HepG2 (cell line): ENCODE measurements at regions not wholly inside any gene's neighbourhood (a gene's known extent, or its start where the extent isn't known, plus 50 kb on each side); places are given as distances from the start of the nearest gene placed in this dataset.
"Not testable (repeated sequence)": the region's sequence is repeated elsewhere in the genome, so short reads cannot be mapped to it uniquely, and the experiment has no call there.

Experiments used
- ATAC-seq: fragments of 200-7000 bp; cut with Tn5 transposase; 3 replicates; pipeline ENCODE4 v1.9.1; 2020; ENCODE audit warnings: mild to moderate bottlenecking, moderate library complexity
- BruUV-seq: library from RNA; stranded (reverse); fragments of 400-500 nt; replicated peaks from 2 replicates; lab custom pipeline; 2021; lab: Mats Ljungman, UMichigan
- CTCF ChIA-PET: fragments of 300-600 bp; formaldehyde crosslinking; extraction: SDS; loops from one replicate; lab custom pipeline; 2021; ENCODE audit warnings: low total read pairs, inconsistent platforms, low intra/inter-chr PET ratio; lab: Yijun Ruan, JAX
- POLR2A ChIA-PET: fragments of 350-600 bp; sonication (Branson Sonifier 250); formaldehyde crosslinking; loops from one replicate; lab custom pipeline; 2020; ENCODE audit warnings: antibody characterized with exemption, inconsistent platforms; lab: Yijun Ruan, JAX
- DNase-seq: peaks from one replicate; pipeline ENCODE4 v3.0.0-alpha.2; 2015; ENCODE audit warnings: low spot score
- FAIRE-seq: peaks from 3 replicates; lab custom pipeline; 2011; peaks lifted over from hg19 to GRCh38; lab: Jason Lieb, UNC
- H2AFZ ChIP-seq: one replicate; pipeline ENCODE4 v1.6.1; 2011; ENCODE audit warnings: low read length, inconsistent platforms
- H3K27ac ChIP-seq: fragments of 300-600 bp; 3 replicates; pipeline ENCODE4 v1.8.0; 2011; ENCODE audit warnings: mixed run types, mild to moderate bottlenecking, mixed read lengths, low read length, inconsistent platforms; ENCODE audit not compliant: insufficient read depth; ENCODE audit errors: extremely low read length
- H3K27me3 ChIP-seq, 2 experiments: fragments of 200-600 bp in 1 of 2; 2 replicates in 1 of 2; 3 replicates in 1 of 2; pipeline versions ENCODE4 v1.6.0 to v1.8.0; 2011; ENCODE audit warnings: low read length in 2 of 2, mild to moderate bottlenecking in 2 of 2, moderate library complexity in 2 of 2, inconsistent platforms in 1 of 2; ENCODE audit not compliant: insufficient read depth in 2 of 2, control insufficient read depth in 1 of 2
- H3K36me3 ChIP-seq, 2 experiments: fragments of 200-600 bp in 1 of 2; replicated peaks in 1 of 2; 2 replicates in 1 of 2; 3 replicates in 1 of 2; pipeline versions ENCODE4 v1.5.1 to v1.8.0; 2011; ENCODE audit warnings: low read length in 2 of 2, inconsistent platforms in 1 of 2; ENCODE audit not compliant: insufficient read depth in 2 of 2, control insufficient read depth in 1 of 2
- H3K4me1 ChIP-seq: 2 replicates; pipeline ENCODE4 v1.5.1; 2012; ENCODE audit warnings: low read length, inconsistent platforms; ENCODE audit not compliant: insufficient read depth
- H3K4me2 ChIP-seq: 2 replicates; pipeline ENCODE4 v1.6.0; 2011; ENCODE audit warnings: low read depth, low read length, inconsistent platforms
- H3K4me3 ChIP-seq, 3 experiments: fragments of 200-600 bp in 1 of 3; sonication (generic), shearing (Covaris generic) in 1 of 3; replicated peaks in 1 of 3; 2 replicates each; pipeline ENCODE4 v1.5.1; 2011 to 2016; ENCODE audit warnings: low read length in 3 of 3, inconsistent platforms in 2 of 3, low read depth in 2 of 3, mild to moderate bottlenecking in 2 of 3, control low read depth in 1 of 3, mixed read lengths in 1 of 3; ENCODE audit not compliant: insufficient read depth in 1 of 3
- H3K79me2 ChIP-seq: one replicate; pipeline ENCODE4 v1.6.1; 2011; ENCODE audit warnings: low read length, inconsistent platforms; ENCODE audit not compliant: insufficient read depth
- H3K9ac ChIP-seq: 2 replicates; pipeline ENCODE4 v1.6.0; 2011; ENCODE audit warnings: mild to moderate bottlenecking, low read depth, low read length, inconsistent platforms; ENCODE audit not compliant: insufficient read depth
- H3K9me3 ChIP-seq: 2 replicates; pipeline ENCODE4 v1.5.1; 2012; ENCODE audit warnings: mild to moderate bottlenecking, low read length
- H4K20me1 ChIP-seq: 2 replicates; pipeline ENCODE4 v1.6.0; 2011; ENCODE audit warnings: inconsistent platforms, mild to moderate bottlenecking, low read length, moderate library complexity; ENCODE audit not compliant: insufficient read depth
- CREM ChIP-seq, 2 experiments: sonication (generic) in 1 of 2; formaldehyde crosslinking in 1 of 2; IDR thresholded peaks; 2 replicates each; pipeline versions ENCODE4 v1.4.0 to v1.6.1; 2016 to 2020; ENCODE audit warnings: antibody characterized with exemption in 1 of 2, mild to moderate bottlenecking in 1 of 2, missing genetic modification reagents in 1 of 2
- ESRRA ChIP-seq: sonication (generic); formaldehyde crosslinking; IDR thresholded peaks from 2 replicates; pipeline ENCODE4 v1.5.1; 2020; ENCODE audit warnings: mild to moderate bottlenecking, low read depth, missing genetic modification reagents
- JUN ChIP-seq: sonication (generic); formaldehyde crosslinking; IDR thresholded peaks from 2 replicates; pipeline ENCODE4 v1.4.0; 2020; ENCODE audit warnings: mild to moderate bottlenecking, missing genetic modification reagents
- MTA1 ChIP-seq: sonication (generic); formaldehyde crosslinking; IDR thresholded peaks from 2 replicates; pipeline ENCODE4 v1.4.0; 2020; ENCODE audit warnings: missing genetic modification reagents, mild to moderate bottlenecking, borderline replicate concordance
- RFX1 ChIP-seq: fragments of 450-650 bp; IDR thresholded peaks from 2 replicates; pipeline ENCODE4 v1.6.1; 2017
- SNAI1 ChIP-seq: sonication (generic); formaldehyde crosslinking; IDR thresholded peaks from 2 replicates; pipeline ENCODE4 v1.5.0; 2020; ENCODE audit warnings: mild to moderate bottlenecking, missing genetic modification reagents, borderline replicate concordance
- ZNF33A ChIP-seq: sonication (generic); formaldehyde crosslinking; IDR thresholded peaks from 2 replicates; pipeline ENCODE4 v1.5.1; 2020; ENCODE audit warnings: missing genetic modification reagents, mild to moderate bottlenecking, moderate library complexity, borderline replicate concordance
- ZNF772 ChIP-seq: sonication (generic); formaldehyde crosslinking; IDR thresholded peaks from 2 replicates; pipeline ENCODE4 v1.5.0; 2020; ENCODE audit warnings: mild to moderate bottlenecking, missing genetic modification reagents
- WGBS: methylation state at CpG from one replicate; pipeline ENCODE4 v1.1.6; 2017; ENCODE audit warnings: low lambda C conversion rate; 5-methylcytosine and 5-hydroxymethylcytosine counted together
- in situ Hi-C: cut with HindIII; loops from 2 replicates; pipeline ENCODE4 v1.10.0; 2017; ENCODE audit warnings: low pct_unique_long_range_greater_than_20kb; ENCODE audit not compliant: extremely low pct_ligation_motif_present
- intact Hi-C: fragments of 100-400 bp; cut with micrococcal nuclease; formaldehyde crosslinking; loops from one replicate; pipeline ENCODE4 v1.10.0; 2022; ENCODE audit not compliant: unreplicated experiment
- TF ChIP-seq, protein P1 (sequence below): sonication (generic); formaldehyde crosslinking; IDR thresholded peaks from 2 replicates; pipeline ENCODE4 v1.8.1; 2023; ENCODE audit warnings: missing genetic modification reagents, inconsistent platforms, borderline replicate concordance

DNA sequence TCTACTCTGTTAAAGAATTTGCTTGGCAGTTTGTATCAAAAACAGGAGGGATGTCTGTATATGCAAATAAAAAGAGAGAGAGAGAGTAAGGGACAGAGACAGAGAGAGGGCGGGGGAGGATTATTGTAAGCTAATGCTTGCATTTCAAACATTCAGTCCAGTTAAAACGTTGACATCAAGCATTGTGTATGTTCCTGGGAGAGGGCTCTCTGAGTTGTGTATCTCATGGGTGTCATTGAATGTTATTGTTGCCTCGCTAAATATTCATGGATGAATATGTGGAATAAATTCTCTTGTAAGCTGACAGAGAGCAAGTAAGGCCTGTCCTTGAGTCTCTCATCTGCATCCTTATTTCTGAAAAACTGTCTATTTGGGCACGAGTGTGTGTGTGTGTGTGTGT is 78.8 kb upstream of the VRK1 start:
- no peak overlapping the region for H3K27ac ChIP-seq

DNA sequence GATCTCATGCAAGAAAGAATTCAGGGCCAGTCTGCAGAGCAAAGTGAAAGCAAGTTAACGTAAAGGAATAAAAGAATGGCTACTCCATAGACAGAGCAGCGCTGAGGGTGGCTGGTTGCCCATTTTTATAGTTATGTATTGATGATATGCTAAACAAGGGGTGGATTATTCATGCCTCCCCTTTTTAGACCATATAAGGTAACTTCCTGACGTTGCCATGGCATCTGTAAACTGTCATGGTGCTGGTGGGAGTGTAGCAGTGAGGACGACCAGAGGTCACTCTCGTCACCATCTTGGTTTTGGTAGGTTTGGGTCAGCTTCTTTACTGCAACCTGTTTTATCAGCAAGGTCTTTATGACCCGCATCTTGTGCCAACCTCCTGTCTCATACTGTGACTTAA is 76.5 kb upstream of the VRK1 start:
- BruUV-seq, POLR2A ChIA-PET, FAIRE-seq, ATAC-seq, CTCF ChIA-PET, H3K4me1 ChIP-seq, in situ Hi-C loops, H2AFZ ChIP-seq, DNase-seq, H3K9ac ChIP-seq, H3K4me2 ChIP-seq, H3K36me3 ChIP-seq, H3K27ac ChIP-seq, H4K20me1 ChIP-seq, H3K79me2 ChIP-seq, H3K4me3 ChIP-seq, H3K9me3 ChIP-seq, intact Hi-C loops: not testable (repeated sequence)
- WGBS = 33% methylated on average over 6 of the region's 6 CpGs
- H3K27me3 ChIP-seq = peaks cover 1 to 18% of the 10 kb centered on the region in 2 experiments; a peak in 2 of 5 replicates

More for the DNA sequence above, 78.8 kb upstream of the VRK1 start:
- ChIA-PET POLR2A (no interaction called here), CTCF (no interaction called here)
- FAIRE-seq = no peak
- Histone ChIP-seq H3K4me2 (no peak overlapping the region), H3K4me1 (no peaks in the 10 kb centered on the region), H3K4me3 (no peak overlapping the region), H3K79me2 (no peaks in the 10 kb centered on the region), H3K36me3 (no peaks in the 10 kb centered on the region), H3K27me3 (peaks cover 0 to 19% of the 10 kb centered on the region in 2 experiments; a peak in 3 of 5 replicates), H3K9me3 (no peaks in the 10 kb centered on the region), H2AFZ (no peak overlapping the region), H4K20me1 (no peaks in the 10 kb centered on the region), H3K9ac (no peak overlapping the region)
- ATAC-seq = no peak
- no peak for DNase-seq
- WGBS = 7% methylated on average over 4 of the region's 4 CpGs
- intact Hi-C loops = no loop called here
- no peak for TF ChIP-seq JUN (CRISPR knock-in tag)
- TF ChIP-seq, protein P1, sequence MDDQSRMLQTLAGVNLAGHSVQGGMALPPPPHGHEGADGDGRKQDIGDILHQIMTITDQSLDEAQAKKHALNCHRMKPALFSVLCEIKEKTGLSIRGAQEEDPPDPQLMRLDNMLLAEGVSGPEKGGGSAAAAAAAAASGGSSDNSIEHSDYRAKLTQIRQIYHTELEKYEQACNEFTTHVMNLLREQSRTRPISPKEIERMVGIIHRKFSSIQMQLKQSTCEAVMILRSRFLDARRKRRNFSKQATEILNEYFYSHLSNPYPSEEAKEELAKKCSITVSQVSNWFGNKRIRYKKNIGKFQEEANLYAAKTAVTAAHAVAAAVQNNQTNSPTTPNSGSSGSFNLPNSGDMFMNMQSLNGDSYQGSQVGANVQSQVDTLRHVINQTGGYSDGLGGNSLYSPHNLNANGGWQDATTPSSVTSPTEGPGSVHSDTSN (CRISPR knock-in tag) = no peak
- no peak for TF ChIP-seq ESRRA (CRISPR knock-in tag)
- no peak for TF ChIP-seq SNAI1 (CRISPR knock-in tag)
- no peak for TF ChIP-seq RFX1
- TF ChIP-seq CREM (IDR thresholded peaks at IDR 0.05) = no peak
- no peak for TF ChIP-seq CREM (CRISPR knock-in tag; IDR thresholded peaks at IDR 0.05)
- TF ChIP-seq MTA1 (CRISPR knock-in tag) = no peak
- TF ChIP-seq ZNF33A = no peak
- TF ChIP-seq ZNF772 (CRISPR knock-in tag) = no peak
- in situ Hi-C loops = no loop called here
- BruUV-seq = no TSS peak
